SK-N-SH treated with all-trans-retinoic acid at 6 μM for 48 hours (cell line): ENCODE measurements at regions not wholly inside any gene's neighbourhood (a gene's known extent, or its start where the extent isn't known, plus 50 kb on each side); places are given as distances from the start of the nearest gene placed in this dataset.

Source experiments
- ATAC-seq: fragments of 200-7000 bp; cut with Tn5 transposase; 3 replicates; pipeline ENCODE4 v1.9.1; 2020; ENCODE audit warnings: mild to moderate bottlenecking, moderate library complexity
- ARNTL ChIP-seq: fragments of 450-650 bp; formaldehyde crosslinking; IDR thresholded peaks from 2 replicates; pipeline ENCODE4 v1.5.0; 2020; ENCODE audit warnings: low read depth, mild to moderate bottlenecking, moderate library complexity, borderline replicate concordance
- BACH2 ChIP-seq: fragments of 250-450 bp; sonication (Bioruptor Pico); IDR thresholded peaks from 2 replicates; pipeline ENCODE4 v1.9.0; 2021; ENCODE audit warnings: mild to moderate bottlenecking, borderline replicate concordance
- CREB5 ChIP-seq: fragments of 250-450 bp; sonication (Bioruptor Pico); IDR thresholded peaks from 2 replicates; pipeline ENCODE4 v1.5.1; 2020; ENCODE audit warnings: low read depth, mild to moderate bottlenecking, moderate library complexity
- CSDC2 ChIP-seq: fragments of 250-450 bp; sonication (Bioruptor Pico); IDR thresholded peaks from 2 replicates; pipeline ENCODE4 v1.5.0; 2020; ENCODE audit warnings: mild to moderate bottlenecking, moderate library complexity
- ESRRG ChIP-seq: fragments of 250-450 bp; sonication (Bioruptor Pico); IDR thresholded peaks from 2 replicates; pipeline ENCODE4 v1.6.1; 2021; ENCODE audit warnings: mild to moderate bottlenecking
- GLIS3 ChIP-seq: fragments of 250-450 bp; sonication (Bioruptor Pico); IDR thresholded peaks from 2 replicates; pipeline ENCODE4 v1.5.0; 2020; ENCODE audit warnings: mild to moderate bottlenecking, moderate library complexity
- ISL1 ChIP-seq: fragments of 250-450 bp; sonication (Bioruptor Pico); IDR thresholded peaks from 2 replicates; pipeline ENCODE4 v2.1.2; 2022; ENCODE audit warnings: mild to moderate bottlenecking, moderate library complexity
- PPARA ChIP-seq: fragments of 250-450 bp; sonication (Bioruptor Pico); IDR thresholded peaks from 2 replicates; pipeline ENCODE4 v1.5.0; 2020; ENCODE audit warnings: mild to moderate bottlenecking, borderline replicate concordance
- TCF4 ChIP-seq: fragments of 250-450 bp; sonication (Bioruptor Pico); IDR thresholded peaks from 2 replicates; pipeline ENCODE4 v1.8.0; 2021; ENCODE audit warnings: mild to moderate bottlenecking, moderate library complexity, borderline replicate concordance
- TOX ChIP-seq: fragments of 250-450 bp; sonication (Bioruptor Pico); IDR thresholded peaks from 2 replicates; pipeline ENCODE4 v1.8.0; 2021; ENCODE audit warnings: mild to moderate bottlenecking, moderate library complexity, borderline replicate concordance
- ZC3H10 ChIP-seq: fragments of 250-450 bp; sonication (Bioruptor Pico); IDR thresholded peaks from 2 replicates; pipeline ENCODE4 v1.5.1; 2021; ENCODE audit warnings: mild to moderate bottlenecking, moderate library complexity
- ZFP3 ChIP-seq: fragments of 250-450 bp; sonication (Bioruptor Pico); IDR thresholded peaks from 2 replicates; pipeline ENCODE4 v1.5.0; 2020; ENCODE audit warnings: mild to moderate bottlenecking, moderate library complexity
- ZFP30 ChIP-seq: fragments of 450-650 bp; formaldehyde crosslinking; IDR thresholded peaks from 2 replicates; pipeline ENCODE4 v1.5.0; 2022; ENCODE audit warnings: mild to moderate bottlenecking, moderate library complexity
- ZNF565 ChIP-seq: fragments of 450-650 bp; formaldehyde crosslinking; conservative IDR thresholded peaks from 2 replicates; pipeline ENCODE4 v1.5.0; 2020; ENCODE audit warnings: low read depth, mild to moderate bottlenecking, moderate library complexity
- ZNF70 ChIP-seq: fragments of 450-650 bp; formaldehyde crosslinking; IDR thresholded peaks from 2 replicates; pipeline ENCODE4 v1.5.0; 2020; ENCODE audit warnings: mild to moderate bottlenecking, moderate library complexity
- ZNF8 ChIP-seq: fragments of 450-650 bp; formaldehyde crosslinking; IDR thresholded peaks from 2 replicates; pipeline ENCODE4 v1.5.0; 2020; ENCODE audit warnings: mild to moderate bottlenecking, moderate library complexity
- TF ChIP-seq, protein P1 (sequence below): fragments of 250-450 bp; sonication (Bioruptor Pico); IDR thresholded peaks from 2 replicates; pipeline ENCODE4 v1.5.1; 2021; ENCODE audit warnings: mild to moderate bottlenecking, moderate library complexity
- TF ChIP-seq, protein P2 (sequence below): fragments of 250-450 bp; sonication (Bioruptor Pico); IDR thresholded peaks from 2 replicates; pipeline ENCODE4 v1.8.0; 2021; ENCODE audit warnings: low read depth, mild to moderate bottlenecking, moderate library complexity, borderline replicate concordance
- TF ChIP-seq, protein P3 (sequence below): fragments of 250-450 bp; sonication (Bioruptor Pico); IDR thresholded peaks from 2 replicates; pipeline ENCODE4 v1.5.0; 2020; ENCODE audit warnings: mild to moderate bottlenecking, moderate library complexity

DNA sequence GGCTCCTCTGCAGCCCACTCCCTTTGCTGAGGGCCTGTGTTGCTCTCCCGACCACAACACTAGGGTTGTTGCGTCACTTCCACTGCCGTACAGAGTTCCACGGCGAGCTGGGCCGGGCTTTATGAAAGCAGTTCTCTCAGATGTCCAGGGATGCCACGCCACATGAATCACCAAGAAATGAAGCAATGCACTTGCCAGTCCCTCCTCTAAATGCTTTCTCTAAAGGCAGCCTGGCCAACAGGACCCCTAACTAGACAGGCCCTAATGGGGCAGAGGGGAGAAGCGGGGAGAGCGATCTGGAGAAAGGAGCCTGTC, 188.7 kb downstream of the CTTN start:
- TF ChIP-seq ZNF70 (CRISPR knock-in tag) (no peak), ZNF8 (CRISPR knock-in tag) (no peak)
- no peak for ATAC-seq

GRCh38 chr11:70590356-70590991, 192.1 kb downstream of the CTTN start:
- TF ChIP-seq ZNF8 (CRISPR knock-in tag): no peak
- no peak for TF ChIP-seq ZNF70 (CRISPR knock-in tag)
- no peak for TF ChIP-seq GLIS3 (CRISPR knock-in tag)
- TF ChIP-seq ESRRG (CRISPR knock-in tag): no peak
- TF ChIP-seq ARNTL: no peak
- no peak for TF ChIP-seq PPARA (CRISPR knock-in tag)
- ATAC-seq: no peak

GRCh38 chr11:70592641-70593165, 194.4 kb downstream of the CTTN start:
- no peak for ATAC-seq
- no peak for TF ChIP-seq ARNTL
- TF ChIP-seq ISL1 (CRISPR knock-in tag): no peak
- TF ChIP-seq, protein P1, sequence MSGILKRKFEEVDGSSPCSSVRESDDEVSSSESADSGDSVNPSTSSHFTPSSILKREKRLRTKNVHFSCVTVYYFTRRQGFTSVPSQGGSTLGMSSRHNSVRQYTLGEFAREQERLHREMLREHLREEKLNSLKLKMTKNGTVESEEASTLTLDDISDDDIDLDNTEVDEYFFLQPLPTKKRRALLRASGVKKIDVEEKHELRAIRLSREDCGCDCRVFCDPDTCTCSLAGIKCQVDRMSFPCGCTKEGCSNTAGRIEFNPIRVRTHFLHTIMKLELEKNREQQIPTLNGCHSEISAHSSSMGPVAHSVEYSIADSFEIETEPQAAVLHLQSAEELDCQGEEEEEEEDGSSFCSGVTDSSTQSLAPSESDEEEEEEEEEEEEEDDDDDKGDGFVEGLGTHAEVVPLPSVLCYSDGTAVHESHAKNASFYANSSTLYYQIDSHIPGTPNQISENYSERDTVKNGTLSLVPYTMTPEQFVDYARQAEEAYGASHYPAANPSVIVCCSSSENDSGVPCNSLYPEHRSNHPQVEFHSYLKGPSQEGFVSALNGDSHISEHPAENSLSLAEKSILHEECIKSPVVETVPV: no peak
- TF ChIP-seq ZNF70 (CRISPR knock-in tag): no peak
- TF ChIP-seq, protein P2, sequence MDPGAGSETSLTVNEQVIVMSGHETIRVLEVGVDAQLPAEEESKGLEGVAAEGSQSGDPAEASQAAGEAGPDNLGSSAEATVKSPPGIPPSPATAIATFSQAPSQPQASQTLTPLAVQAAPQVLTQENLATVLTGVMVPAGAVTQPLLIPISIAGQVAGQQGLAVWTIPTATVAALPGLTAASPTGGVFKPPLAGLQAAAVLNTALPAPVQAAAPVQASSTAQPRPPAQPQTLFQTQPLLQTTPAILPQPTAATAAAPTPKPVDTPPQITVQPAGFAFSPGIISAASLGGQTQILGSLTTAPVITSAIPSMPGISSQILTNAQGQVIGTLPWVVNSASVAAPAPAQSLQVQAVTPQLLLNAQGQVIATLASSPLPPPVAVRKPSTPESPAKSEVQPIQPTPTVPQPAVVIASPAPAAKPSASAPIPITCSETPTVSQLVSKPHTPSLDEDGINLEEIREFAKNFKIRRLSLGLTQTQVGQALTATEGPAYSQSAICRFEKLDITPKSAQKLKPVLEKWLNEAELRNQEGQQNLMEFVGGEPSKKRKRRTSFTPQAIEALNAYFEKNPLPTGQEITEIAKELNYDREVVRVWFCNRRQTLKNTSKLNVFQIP (CRISPR knock-in tag): no peak
- TF ChIP-seq TOX (CRISPR knock-in tag): no peak
- TF ChIP-seq CREB5 (CRISPR knock-in tag): no peak
- no peak for TF ChIP-seq ZC3H10 (CRISPR knock-in tag)
- TF ChIP-seq CSDC2: no peak
- TF ChIP-seq ZNF565 (CRISPR knock-in tag): no peak
- TF ChIP-seq, protein P3, sequence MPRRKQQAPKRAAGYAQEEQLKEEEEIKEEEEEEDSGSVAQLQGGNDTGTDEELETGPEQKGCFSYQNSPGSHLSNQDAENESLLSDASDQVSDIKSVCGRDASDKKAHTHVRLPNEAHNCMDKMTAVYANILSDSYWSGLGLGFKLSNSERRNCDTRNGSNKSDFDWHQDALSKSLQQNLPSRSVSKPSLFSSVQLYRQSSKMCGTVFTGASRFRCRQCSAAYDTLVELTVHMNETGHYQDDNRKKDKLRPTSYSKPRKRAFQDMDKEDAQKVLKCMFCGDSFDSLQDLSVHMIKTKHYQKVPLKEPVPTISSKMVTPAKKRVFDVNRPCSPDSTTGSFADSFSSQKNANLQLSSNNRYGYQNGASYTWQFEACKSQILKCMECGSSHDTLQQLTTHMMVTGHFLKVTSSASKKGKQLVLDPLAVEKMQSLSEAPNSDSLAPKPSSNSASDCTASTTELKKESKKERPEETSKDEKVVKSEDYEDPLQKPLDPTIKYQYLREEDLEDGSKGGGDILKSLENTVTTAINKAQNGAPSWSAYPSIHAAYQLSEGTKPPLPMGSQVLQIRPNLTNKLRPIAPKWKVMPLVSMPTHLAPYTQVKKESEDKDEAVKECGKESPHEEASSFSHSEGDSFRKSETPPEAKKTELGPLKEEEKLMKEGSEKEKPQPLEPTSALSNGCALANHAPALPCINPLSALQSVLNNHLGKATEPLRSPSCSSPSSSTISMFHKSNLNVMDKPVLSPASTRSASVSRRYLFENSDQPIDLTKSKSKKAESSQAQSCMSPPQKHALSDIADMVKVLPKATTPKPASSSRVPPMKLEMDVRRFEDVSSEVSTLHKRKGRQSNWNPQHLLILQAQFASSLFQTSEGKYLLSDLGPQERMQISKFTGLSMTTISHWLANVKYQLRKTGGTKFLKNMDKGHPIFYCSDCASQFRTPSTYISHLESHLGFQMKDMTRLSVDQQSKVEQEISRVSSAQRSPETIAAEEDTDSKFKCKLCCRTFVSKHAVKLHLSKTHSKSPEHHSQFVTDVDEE (CRISPR knock-in tag): no peak
- TF ChIP-seq PPARA (CRISPR knock-in tag): no peak

GRCh38 chr11:70593446-70593983, 195.2 kb downstream of the CTTN start:
- TF ChIP-seq ESRRG (CRISPR knock-in tag) (no peak), TOX (CRISPR knock-in tag) (no peak), ZFP30 (CRISPR knock-in tag) (no peak), GLIS3 (CRISPR knock-in tag) (no peak), ZFP3 (CRISPR knock-in tag) (no peak), TCF4 (no peak), CREB5 (CRISPR knock-in tag) (no peak), BACH2 (CRISPR knock-in tag) (no peak), CSDC2 (no peak)
- TF ChIP-seq, protein P2 (CRISPR knock-in tag): no peak
- TF ChIP-seq, protein P3 (CRISPR knock-in tag): no peak
- TF ChIP-seq, protein P1: no peak
- ATAC-seq: no peak
